H9 (cell line): ENCODE measurements at regions not wholly inside any gene's neighbourhood (a gene's known extent, or its start where the extent isn't known, plus 50 kb on each side); places are given as distances from the start of the nearest gene placed in this dataset.

Experiments used
- DNase-seq: peaks from one replicate; pipeline ENCODE4 v3.0.0-alpha.2; 2017
- H2AFZ ChIP-seq: one replicate; pipeline ENCODE4 v1.6.1; 2013; ENCODE audit warnings: mild to moderate bottlenecking, low read length, control low read depth, moderate library complexity
- H2AK5ac ChIP-seq: 2 replicates; pipeline ENCODE4 v1.6.1; 2013; ENCODE audit warnings: low read length, control low read depth, mixed read lengths; ENCODE audit not compliant: insufficient read length
- H2BK120ac ChIP-seq: one replicate; pipeline ENCODE4 v1.6.1; 2013; ENCODE audit warnings: low read depth, mild to moderate bottlenecking, low read length, control low read depth, inconsistent platforms; ENCODE audit not compliant: poor library complexity, severe bottlenecking
- H2BK12ac ChIP-seq: 2 replicates; pipeline ENCODE4 v1.6.1; 2013; ENCODE audit warnings: low read length, control low read depth, mixed read lengths, low read depth; ENCODE audit not compliant: insufficient read length
- H2BK15ac ChIP-seq: 2 replicates; pipeline ENCODE4 v1.6.1; 2013; ENCODE audit warnings: low read depth, low read length, control low read depth
- H2BK20ac ChIP-seq: one replicate; pipeline ENCODE4 v1.6.1; 2013; ENCODE audit warnings: low read depth, mild to moderate bottlenecking, low read length, control low read depth, inconsistent platforms; ENCODE audit not compliant: poor library complexity, severe bottlenecking
- H2BK5ac ChIP-seq: 2 replicates; pipeline ENCODE4 v1.6.1; 2013; ENCODE audit warnings: low read length, control low read depth, mixed read lengths; ENCODE audit not compliant: insufficient read length
- H3K14ac ChIP-seq: 2 replicates; pipeline ENCODE4 v1.6.1; 2013; ENCODE audit warnings: low read length, control low read depth; ENCODE audit not compliant: insufficient read depth
- H3K18ac ChIP-seq: 2 replicates; pipeline ENCODE4 v1.6.1; 2013; ENCODE audit warnings: low read depth, mild to moderate bottlenecking, mixed read lengths, low read length, control low read depth; ENCODE audit not compliant: insufficient read length
- H3K23ac ChIP-seq: 2 replicates; pipeline ENCODE4 v1.6.1; 2013; ENCODE audit warnings: low read length, control low read depth, mixed read lengths, low read depth; ENCODE audit not compliant: insufficient read length
- H3K23me2 ChIP-seq: 2 replicates; pipeline ENCODE4 v1.6.1; 2013; ENCODE audit warnings: low read depth, mild to moderate bottlenecking, mixed read lengths, low read length, control low read depth; ENCODE audit not compliant: insufficient read length, poor library complexity, severe bottlenecking
- H3K27ac ChIP-seq: 2 replicates; pipeline ENCODE4 v1.5.1; 2013; ENCODE audit warnings: low read length, control low read depth, mixed read lengths, low read depth; ENCODE audit not compliant: insufficient read length
- H3K27me3 ChIP-seq: 2 replicates; pipeline ENCODE4 v1.6.1; 2013; ENCODE audit warnings: low read length, control low read depth, inconsistent platforms; ENCODE audit not compliant: insufficient read depth
- H3K4ac ChIP-seq: 2 replicates; pipeline ENCODE4 v1.6.1; 2013; ENCODE audit warnings: low read depth, mild to moderate bottlenecking, control low read depth, inconsistent platforms, low read length, moderate library complexity
- H3K4me1 ChIP-seq: 2 replicates; pipeline ENCODE4 v1.6.1; 2013; ENCODE audit warnings: low read length, control low read depth, inconsistent platforms; ENCODE audit not compliant: insufficient read depth
- H3K4me2 ChIP-seq: 2 replicates; pipeline ENCODE4 v1.6.1; 2013; ENCODE audit warnings: low read length, control low read depth, mixed read lengths; ENCODE audit not compliant: insufficient read length, insufficient read depth
- H3K56ac ChIP-seq: 2 replicates; pipeline ENCODE4 v1.6.1; 2013; ENCODE audit warnings: low read depth, mild to moderate bottlenecking, mixed read lengths, low read length, control low read depth; ENCODE audit not compliant: insufficient read length
- H3K79me1 ChIP-seq: 2 replicates; pipeline ENCODE4 v1.6.1; 2013; ENCODE audit warnings: low read depth, mild to moderate bottlenecking, moderate library complexity, low read length, control low read depth, inconsistent platforms; ENCODE audit not compliant: insufficient read depth, poor library complexity, severe bottlenecking
- H3K79me2 ChIP-seq: 2 replicates; pipeline ENCODE4 v1.6.1; 2013; ENCODE audit warnings: low read length, control low read depth, inconsistent platforms; ENCODE audit not compliant: insufficient read depth
- H3K9ac ChIP-seq: 2 replicates; pipeline ENCODE4 v1.6.1; 2013; ENCODE audit warnings: low read length, control low read depth, mixed read lengths; ENCODE audit not compliant: insufficient read length; ENCODE audit errors: extremely low read depth
- H3K9me3 ChIP-seq: one replicate; pipeline ENCODE4 v1.6.1; 2013; ENCODE audit warnings: low read depth, low read length, inconsistent platforms; ENCODE audit not compliant: control insufficient read depth
- H3T11ph ChIP-seq: one replicate; pipeline ENCODE4 v1.6.1; 2013; ENCODE audit warnings: mild to moderate bottlenecking, low read length, control low read depth, inconsistent platforms
- H4K20me1 ChIP-seq: one replicate; pipeline ENCODE4 v1.6.1; 2013; ENCODE audit not compliant: control insufficient read depth, insufficient read length, insufficient read depth
- H4K5ac ChIP-seq: 2 replicates; pipeline ENCODE4 v1.6.1; 2013; ENCODE audit warnings: low read depth, mild to moderate bottlenecking, mixed read lengths, low read length, control low read depth; ENCODE audit not compliant: insufficient read length
- H4K8ac ChIP-seq: replicated peaks from 2 replicates; pipeline ENCODE4 v1.6.1; 2013; ENCODE audit warnings: low read length, control low read depth, mixed read lengths, low read depth; ENCODE audit not compliant: insufficient read length
- H4K91ac ChIP-seq: 2 replicates; pipeline ENCODE4 v1.6.1; 2013; ENCODE audit warnings: low read depth, mild to moderate bottlenecking, moderate library complexity, mixed read lengths, low read length, control low read depth; ENCODE audit not compliant: insufficient read length
- H3K27ac Mint-ChIP-seq, 3 experiments: 2 replicates in 2 of 3; 3 replicates in 1 of 3; pipeline ENCODE4 v1.8.0; 2020 to 2021; ENCODE audit warnings: mixed read lengths in 3 of 3, mild to moderate bottlenecking in 1 of 3, moderate library complexity in 1 of 3
- H3K27me3 Mint-ChIP-seq: 2 replicates; pipeline ENCODE4 v1.8.0; 2021; ENCODE audit warnings: low read depth, mild to moderate bottlenecking, moderate library complexity, mixed read lengths
- H3K36me3 Mint-ChIP-seq, 3 experiments: 2 replicates in 2 of 3; 3 replicates in 1 of 3; pipeline ENCODE4 v1.8.0; 2020 to 2021; ENCODE audit warnings: low read depth in 3 of 3, mixed read lengths in 3 of 3; ENCODE audit not compliant: insufficient read depth in 1 of 3
- H3K4me1 Mint-ChIP-seq, 2 experiments: 2 replicates each; pipeline ENCODE4 v1.8.0; 2020; ENCODE audit warnings: mixed read lengths in 2 of 2
- H3K4me3 Mint-ChIP-seq, 2 experiments: 2 replicates in 1 of 2; 3 replicates in 1 of 2; pipeline ENCODE4 v1.8.0; 2020 to 2021; ENCODE audit warnings: mild to moderate bottlenecking in 2 of 2, mixed read lengths in 2 of 2, moderate library complexity in 1 of 2
- H3K9me3 Mint-ChIP-seq, 2 experiments: 2 replicates in 1 of 2; 3 replicates in 1 of 2; pipeline ENCODE4 v1.8.0; 2020; ENCODE audit warnings: mild to moderate bottlenecking in 2 of 2, mixed read lengths in 2 of 2, moderate library complexity in 1 of 2
- WGBS: extraction: QIAGEN DNeasy Blood & Tissue Kit; methylation state at CpG from one replicate; pipeline ENCODE4 v1.1.7; 2013; ENCODE audit warnings: missing lambda C conversion rate, low lambda C conversion rate, mixed read lengths; ENCODE audit not compliant: insufficient read length; ENCODE audit errors: extremely low coverage; 5-methylcytosine and 5-hydroxymethylcytosine counted together
- TF ChIP-seq, protein P1 (sequence below): fragments of 200-600 bp; sonication (generic); conservative IDR thresholded peaks from 3 replicates; pipeline ENCODE4 v1.8.0; 2021; ENCODE audit warnings: antibody characterized with exemption, mild to moderate bottlenecking

- no peak overlapping the region for H4K91ac ChIP-seq
- no peak overlapping the region for H3K27ac Mint-ChIP-seq
- no peak overlapping the region for H2BK120ac ChIP-seq
- H3K27ac ChIP-seq, result no peak overlapping the region
- H3K4me1 ChIP-seq, result no peaks in the 10 kb centered on the region; the same call in 1 of the 2 replicates
- no peaks in the 10 kb centered on the region for H3K23me2 ChIP-seq
- no peak overlapping the region for H2AK5ac ChIP-seq
- no peaks in the 10 kb centered on the region for H3K9me3 Mint-ChIP-seq
- no peak overlapping the region for H2BK20ac ChIP-seq
- H3K36me3 Mint-ChIP-seq, result no peaks in the 10 kb centered on the region
- no peak overlapping the region for H3K18ac ChIP-seq
- H2BK12ac ChIP-seq, result no peak overlapping the region
- TF ChIP-seq, protein P1, sequence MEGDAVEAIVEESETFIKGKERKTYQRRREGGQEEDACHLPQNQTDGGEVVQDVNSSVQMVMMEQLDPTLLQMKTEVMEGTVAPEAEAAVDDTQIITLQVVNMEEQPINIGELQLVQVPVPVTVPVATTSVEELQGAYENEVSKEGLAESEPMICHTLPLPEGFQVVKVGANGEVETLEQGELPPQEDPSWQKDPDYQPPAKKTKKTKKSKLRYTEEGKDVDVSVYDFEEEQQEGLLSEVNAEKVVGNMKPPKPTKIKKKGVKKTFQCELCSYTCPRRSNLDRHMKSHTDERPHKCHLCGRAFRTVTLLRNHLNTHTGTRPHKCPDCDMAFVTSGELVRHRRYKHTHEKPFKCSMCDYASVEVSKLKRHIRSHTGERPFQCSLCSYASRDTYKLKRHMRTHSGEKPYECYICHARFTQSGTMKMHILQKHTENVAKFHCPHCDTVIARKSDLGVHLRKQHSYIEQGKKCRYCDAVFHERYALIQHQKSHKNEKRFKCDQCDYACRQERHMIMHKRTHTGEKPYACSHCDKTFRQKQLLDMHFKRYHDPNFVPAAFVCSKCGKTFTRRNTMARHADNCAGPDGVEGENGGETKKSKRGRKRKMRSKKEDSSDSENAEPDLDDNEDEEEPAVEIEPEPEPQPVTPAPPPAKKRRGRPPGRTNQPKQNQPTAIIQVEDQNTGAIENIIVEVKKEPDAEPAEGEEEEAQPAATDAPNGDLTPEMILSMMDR, result no peak
- no peak overlapping the region for H3K14ac ChIP-seq
- no peak overlapping the region for H3T11ph ChIP-seq
- no peak for DNase-seq
- H3K4me1 Mint-ChIP-seq, result peaks cover 3 to 6% of the 10 kb centered on the region in 2 experiments; a peak in 3 of 4 replicates
- no CpG with 5 or more reads among the region's 4 CpGs for WGBS
- no peaks in the 10 kb centered on the region for H3K27me3 Mint-ChIP-seq
- H3K79me1 ChIP-seq, result no peaks in the 10 kb centered on the region
- H3K56ac ChIP-seq, result no peak overlapping the region
- H3K23ac ChIP-seq, result no peak overlapping the region
- no peak overlapping the region for H3K9ac ChIP-seq
- H2AFZ ChIP-seq, result no peak overlapping the region
- H4K5ac ChIP-seq, result no peak overlapping the region
- no peaks in the 10 kb centered on the region for H3K27me3 ChIP-seq
- no peaks in the 10 kb centered on the region for H4K20me1 ChIP-seq
- H3K4me2 ChIP-seq, result no peak overlapping the region
- H3K9me3 ChIP-seq, result no peaks in the 10 kb centered on the region
- no peak overlapping the region for H3K4ac ChIP-seq
- H2BK5ac ChIP-seq, result no peak overlapping the region
- H3K79me2 ChIP-seq, result no peaks in the 10 kb centered on the region
- H4K8ac ChIP-seq, result no peak overlapping the region
- H2BK15ac ChIP-seq, result no peak overlapping the region
- H3K4me3 Mint-ChIP-seq, result no peak overlapping the region
These were observed 117.0 kb downstream of the UBE2U start for GRCh38 chr1:64320470-64320869.
